Kidney epithelial cell (primary cell): ENCODE measurements at regions not wholly inside any gene's neighbourhood (a gene's known extent, or its start where the extent isn't known, plus 50 kb on each side); places are given as distances from the start of the nearest gene placed in this dataset.
A peak's percentile ranks its signal among the peaks of the same experiment; 100 is the strongest.
"Not testable (repeated sequence)": the region's sequence is repeated elsewhere in the genome, so short reads cannot be mapped to it uniquely, and the experiment has no call there.

ENCODE experiments used
- DNase-seq: peaks from one replicate; pipeline ENCODE4 v3.0.0-alpha.2; 2010; ENCODE audit warnings: low read depth
- H3K27me3 ChIP-seq: 2 replicates; pipeline ENCODE4 v1.6.0; 2011; ENCODE audit warnings: low read length; ENCODE audit not compliant: control insufficient read depth, insufficient read depth
- H3K36me3 ChIP-seq: 2 replicates; pipeline ENCODE4 v1.5.1; 2011; ENCODE audit warnings: low read length; ENCODE audit not compliant: control insufficient read depth, insufficient read depth
- H3K4me3 ChIP-seq: 2 replicates; pipeline ENCODE4 v1.5.1; 2011; ENCODE audit warnings: low read depth, mild to moderate bottlenecking, control low read depth, low read length
- TF ChIP-seq, protein P1 (sequence below): IDR thresholded peaks from 2 replicates; pipeline ENCODE4 v1.5.1; 2011; ENCODE audit warnings: mild to moderate bottlenecking, moderate library complexity, low read length, control low read depth, inconsistent platforms; ENCODE audit not compliant: insufficient read depth, poor library complexity, severe bottlenecking

DNA sequence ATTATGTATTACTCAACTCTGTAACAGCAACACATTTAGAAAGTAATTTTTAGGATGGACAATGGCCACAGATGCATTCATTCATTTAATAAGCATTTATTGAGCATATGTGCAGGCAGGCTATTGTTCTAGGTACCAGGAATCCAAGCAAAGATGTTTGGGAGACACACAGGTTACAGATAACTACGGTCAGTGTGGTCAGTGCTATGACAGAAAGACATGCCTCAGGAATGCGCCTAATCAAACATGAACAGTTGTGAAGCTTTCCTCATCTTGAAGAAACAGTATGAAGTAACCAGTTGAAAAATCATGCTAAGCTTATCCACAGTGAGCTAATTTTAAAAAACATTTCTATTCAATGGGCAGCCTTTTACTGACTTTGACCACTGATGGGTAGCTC, 155.4 kb upstream of the CCDC54 start:
- Histone ChIP-seq H3K27me3 (no peaks in the 10 kb centered on the region), H3K36me3 (no peaks in the 10 kb centered on the region), H3K4me3 (no peak overlapping the region)
- TF ChIP-seq, protein P1, sequence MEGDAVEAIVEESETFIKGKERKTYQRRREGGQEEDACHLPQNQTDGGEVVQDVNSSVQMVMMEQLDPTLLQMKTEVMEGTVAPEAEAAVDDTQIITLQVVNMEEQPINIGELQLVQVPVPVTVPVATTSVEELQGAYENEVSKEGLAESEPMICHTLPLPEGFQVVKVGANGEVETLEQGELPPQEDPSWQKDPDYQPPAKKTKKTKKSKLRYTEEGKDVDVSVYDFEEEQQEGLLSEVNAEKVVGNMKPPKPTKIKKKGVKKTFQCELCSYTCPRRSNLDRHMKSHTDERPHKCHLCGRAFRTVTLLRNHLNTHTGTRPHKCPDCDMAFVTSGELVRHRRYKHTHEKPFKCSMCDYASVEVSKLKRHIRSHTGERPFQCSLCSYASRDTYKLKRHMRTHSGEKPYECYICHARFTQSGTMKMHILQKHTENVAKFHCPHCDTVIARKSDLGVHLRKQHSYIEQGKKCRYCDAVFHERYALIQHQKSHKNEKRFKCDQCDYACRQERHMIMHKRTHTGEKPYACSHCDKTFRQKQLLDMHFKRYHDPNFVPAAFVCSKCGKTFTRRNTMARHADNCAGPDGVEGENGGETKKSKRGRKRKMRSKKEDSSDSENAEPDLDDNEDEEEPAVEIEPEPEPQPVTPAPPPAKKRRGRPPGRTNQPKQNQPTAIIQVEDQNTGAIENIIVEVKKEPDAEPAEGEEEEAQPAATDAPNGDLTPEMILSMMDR: no peak
- no peak for DNase-seq

- Histone ChIP-seq H3K36me3 (no peaks in the 10 kb centered on the region), H3K27me3 (no peaks in the 10 kb centered on the region), H3K4me3 (no peak overlapping the region)
- DNase-seq: no peak
- TF ChIP-seq, protein P1: no peak
Measured at GRCh38 chr3:107222907-107223306, 154.3 kb upstream of the CCDC54 start.

DNA sequence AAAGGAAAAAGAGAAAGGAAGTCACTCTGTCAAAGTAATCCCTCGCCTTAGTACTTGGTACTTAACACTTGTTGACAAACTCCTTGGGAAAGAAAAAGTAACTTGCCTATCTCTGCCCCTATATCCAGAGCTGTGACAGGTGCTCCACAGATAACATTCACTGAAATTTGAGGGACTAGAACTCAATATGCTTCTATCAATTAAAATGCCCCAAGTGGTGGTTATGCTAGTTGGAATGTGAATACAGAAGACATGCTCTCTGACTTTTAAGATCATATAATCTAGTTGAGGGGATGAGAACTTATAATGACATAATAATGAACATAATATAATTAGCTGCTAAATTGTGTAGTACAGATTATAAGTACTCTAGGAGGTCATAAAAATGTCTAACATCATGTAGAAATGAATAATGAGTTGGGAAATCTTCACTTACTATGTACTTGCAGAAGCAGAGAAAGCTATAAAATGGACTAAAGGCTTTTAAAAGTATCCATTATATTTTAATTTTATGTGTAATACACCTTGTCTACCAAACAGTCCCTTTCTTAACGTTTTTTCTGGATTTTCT, 153.1 kb upstream of the CCDC54 start:
- TF ChIP-seq, protein P1: no peak
- no peaks in the 10 kb centered on the region for H3K27me3 ChIP-seq
- DNase-seq: no peak
- H3K36me3 ChIP-seq: no peaks in the 10 kb centered on the region
- H3K4me3 ChIP-seq: no peak overlapping the region

DNA sequence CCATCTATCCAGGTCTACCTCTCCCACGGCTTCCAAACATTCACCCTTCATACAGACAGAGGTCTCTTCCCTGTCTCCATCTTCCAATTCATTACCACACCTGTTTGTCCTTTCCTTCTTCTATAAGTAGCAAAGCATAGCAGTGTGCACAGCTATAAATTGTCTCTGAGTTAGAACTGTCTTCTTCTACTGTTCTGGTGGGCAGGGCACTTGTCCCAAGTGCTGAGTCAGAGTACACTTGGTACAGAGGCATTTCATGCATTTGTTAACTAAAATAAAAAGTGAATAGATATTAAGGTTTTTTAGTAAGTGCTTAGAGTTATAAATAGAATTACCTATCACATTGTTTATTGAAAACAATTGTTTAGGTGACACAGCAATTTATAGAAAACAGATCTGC, 150.1 kb upstream of the CCDC54 start:
- no peak overlapping the region for H3K4me3 ChIP-seq
- DNase-seq: no peak

GRCh38 chr3:107233877-107234276, 143.4 kb upstream of the CCDC54 start:
- H3K27me3 ChIP-seq, H3K36me3 ChIP-seq, H3K4me3 ChIP-seq, DNase-seq: not testable (repeated sequence)

More for the DNA sequence above, 150.1 kb upstream of the CCDC54 start:
- H3K36me3 ChIP-seq: no peaks in the 10 kb centered on the region
- TF ChIP-seq, protein P1: no peak
- no peaks in the 10 kb centered on the region for H3K27me3 ChIP-seq

- no peak for DNase-seq
- peak overlapping the region; percentile 47 for H3K4me3 ChIP-seq
- H3K36me3 ChIP-seq: no peaks in the 10 kb centered on the region
- TF ChIP-seq, protein P1: no peak
- no peaks in the 10 kb centered on the region for H3K27me3 ChIP-seq
Measured at GRCh38 chr3:107235193-107235927, 141.9 kb upstream of the CCDC54 start.
